ENCODE measurements at regions not wholly inside any gene's neighbourhood (a gene's known extent, or its start where the extent isn't known, plus 50 kb on each side); places are given as distances from the start of the nearest gene placed in this dataset.

GRCh38 chr5:63408984-63409383 is 553.3 kb downstream of the HTR1A start:
- no peak overlapping the region for H3K9ac ChIP-seq (ENCODE audit: insufficient read depth, low read length, poor library complexity, severe bottlenecking)
- WGBS (ENCODE audit: insufficient coverage), result no CpG with 5 or more reads among the region's 3 CpGs
- no peak overlapping the region for H3K4me2 ChIP-seq (replicated peaks; ENCODE audit: extremely low read depth, low read length, poor library complexity, severe bottlenecking)
- H3K36me3 ChIP-seq (replicated peaks in 1 of 2; ENCODE audit: control insufficient read depth in 1 of 2, insufficient read depth in 2 of 2, low read length in 2 of 2), result no peaks in the 10 kb centered on the region
- Mint-ChIP-seq H3K4me3 (no peak overlapping the region), H3K4me1 (no peaks in the 10 kb centered on the region), H3K9me3 (no peaks in the 10 kb centered on the region), H3K36me3 (no peaks in the 10 kb centered on the region), H3K27ac (no peak overlapping the region), H3K27me3 (ENCODE audit: low read depth in 3 of 3) (peaks cover 0 to 2% (median 0%) of the 10 kb centered on the region in 3 donors)
- no peak overlapping the region for H3K27ac ChIP-seq (ENCODE audit: low read depth in 1 of 2, low read length in 2 of 2)
- H4K20me1 ChIP-seq (ENCODE audit: insufficient read depth, low read length), result no peaks in the 10 kb centered on the region
- no peak overlapping the region for H2AFZ ChIP-seq (ENCODE audit: insufficient read depth, low read depth, low read length, poor library complexity, severe bottlenecking)
- no peaks in the 10 kb centered on the region for H3K4me1 ChIP-seq (ENCODE audit: control insufficient read depth in 1 of 2, insufficient read depth in 2 of 2, low read length in 2 of 2)
- no peak overlapping the region for H3K4me3 ChIP-seq (replicated peaks in 1 of 3; ENCODE audit: low read depth in 2 of 3, low read length in 3 of 3)
- no peaks in the 10 kb centered on the region for H3K27me3 ChIP-seq (ENCODE audit: control insufficient read depth in 2 of 2, insufficient read depth in 2 of 2, low read length in 2 of 2)
- DNase-seq, result no peak
- TF ChIP-seq CTCF (IDR thresholded peaks at IDR 0.05), result no peak
- H3K79me2 ChIP-seq (ENCODE audit: insufficient read depth, low read length), result no peaks in the 10 kb centered on the region
- H3K9me3 ChIP-seq (replicated peaks in 1 of 2; ENCODE audit: control insufficient read depth in 1 of 2, insufficient read depth in 1 of 2, low read length in 2 of 2), result no peaks in the 10 kb centered on the region
- intact Hi-C loops (cut with micrococcal nuclease), result no loop called here

- H4K20me1 ChIP-seq (ENCODE audit: insufficient read depth, low read length), result no peaks in the 10 kb centered on the region
- no peaks in the 10 kb centered on the region for H3K36me3 ChIP-seq (replicated peaks in 1 of 2; ENCODE audit: control insufficient read depth in 1 of 2, insufficient read depth in 2 of 2, low read length in 2 of 2)
- Mint-ChIP-seq H3K36me3 (no peaks in the 10 kb centered on the region), H3K4me1 (no peaks in the 10 kb centered on the region), H3K27me3 (ENCODE audit: low read depth in 3 of 3) (peaks cover 0 to 2% (median 0%) of the 10 kb centered on the region in 3 donors), H3K27ac (no peak overlapping the region), H3K4me3 (no peak overlapping the region), H3K9me3 (no peaks in the 10 kb centered on the region)
- 94% methylated on average over 3 of the region's 7 CpGs for WGBS (ENCODE audit: insufficient coverage)
- intact Hi-C loops (cut with micrococcal nuclease), result no loop called here
- DNase-seq, result no peak
- no peaks in the 10 kb centered on the region for H3K79me2 ChIP-seq (ENCODE audit: insufficient read depth, low read length)
- H3K4me1 ChIP-seq (ENCODE audit: control insufficient read depth in 1 of 2, insufficient read depth in 2 of 2, low read length in 2 of 2), result no peaks in the 10 kb centered on the region
- no peak overlapping the region for H3K4me2 ChIP-seq (replicated peaks; ENCODE audit: extremely low read depth, low read length, poor library complexity, severe bottlenecking)
- no peaks in the 10 kb centered on the region for H3K9me3 ChIP-seq (replicated peaks in 1 of 2; ENCODE audit: control insufficient read depth in 1 of 2, insufficient read depth in 1 of 2, low read length in 2 of 2)
- no peak overlapping the region for H2AFZ ChIP-seq (ENCODE audit: insufficient read depth, low read depth, low read length, poor library complexity, severe bottlenecking)
- no peak overlapping the region for H3K9ac ChIP-seq (ENCODE audit: insufficient read depth, low read length, poor library complexity, severe bottlenecking)
- H3K27ac ChIP-seq (ENCODE audit: low read depth in 1 of 2, low read length in 2 of 2), result no peak overlapping the region
- no peaks in the 10 kb centered on the region for H3K27me3 ChIP-seq (ENCODE audit: control insufficient read depth in 2 of 2, insufficient read depth in 2 of 2, low read length in 2 of 2)
- no peak overlapping the region for H3K4me3 ChIP-seq (replicated peaks in 1 of 3; ENCODE audit: low read depth in 2 of 3, low read length in 3 of 3)
- peak; percentile 34 for TF ChIP-seq CTCF (IDR thresholded peaks at IDR 0.05)
These were observed 560.7 kb downstream of the HTR1A start for GRCh38 chr5:63401436-63402046.

Data from CD14-positive monocyte (primary cell).